SK-N-SH treated with all-trans-retinoic acid at 6 μM for 48 hours (cell line): ENCODE measurements at regions not wholly inside any gene's neighbourhood (a gene's known extent, or its start where the extent isn't known, plus 50 kb on each side); places are given as distances from the start of the nearest gene placed in this dataset.

ENCODE experiments used
- ARNTL ChIP-seq: fragments of 450-650 bp; formaldehyde crosslinking; IDR thresholded peaks from 2 replicates; pipeline ENCODE4 v1.5.0; 2020; ENCODE audit warnings: low read depth, mild to moderate bottlenecking, moderate library complexity, borderline replicate concordance
- BACH2 ChIP-seq: fragments of 250-450 bp; sonication (Bioruptor Pico); IDR thresholded peaks from 2 replicates; pipeline ENCODE4 v1.9.0; 2021; ENCODE audit warnings: mild to moderate bottlenecking, borderline replicate concordance
- TOX ChIP-seq: fragments of 250-450 bp; sonication (Bioruptor Pico); IDR thresholded peaks from 2 replicates; pipeline ENCODE4 v1.8.0; 2021; ENCODE audit warnings: mild to moderate bottlenecking, moderate library complexity, borderline replicate concordance
- ZNF8 ChIP-seq: fragments of 450-650 bp; formaldehyde crosslinking; IDR thresholded peaks from 2 replicates; pipeline ENCODE4 v1.5.0; 2020; ENCODE audit warnings: mild to moderate bottlenecking, moderate library complexity

DNA sequence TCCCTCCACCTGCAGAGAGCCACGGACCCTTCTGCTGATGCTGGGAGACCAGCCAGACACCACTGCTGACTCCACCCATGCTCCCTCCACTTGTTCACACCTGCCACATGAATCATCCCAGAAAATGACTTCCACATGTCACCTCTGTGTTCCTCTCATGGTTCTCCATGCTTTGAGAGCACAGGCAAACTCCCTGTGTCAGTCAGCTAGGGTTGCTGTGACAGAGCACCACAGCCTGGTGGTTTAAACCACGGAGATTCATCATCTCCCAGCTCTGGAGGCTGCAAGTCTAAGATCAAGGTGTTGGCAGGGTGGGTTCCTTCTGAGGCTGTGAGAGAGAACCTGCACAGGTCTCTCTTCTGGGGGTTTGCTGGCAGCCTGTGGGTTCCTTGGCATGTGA, 381.4 kb downstream of the GADD45G start:
- TF ChIP-seq TOX (CRISPR knock-in tag) (no peak), ZNF8 (CRISPR knock-in tag) (no peak), BACH2 (CRISPR knock-in tag) (no peak), ARNTL (CRISPR knock-in tag) (no peak)
